ENCODE measurements at regions not wholly inside any gene's neighbourhood (a gene's known extent, or its start where the extent isn't known, plus 50 kb on each side); places are given as distances from the start of the nearest gene placed in this dataset.

DNA sequence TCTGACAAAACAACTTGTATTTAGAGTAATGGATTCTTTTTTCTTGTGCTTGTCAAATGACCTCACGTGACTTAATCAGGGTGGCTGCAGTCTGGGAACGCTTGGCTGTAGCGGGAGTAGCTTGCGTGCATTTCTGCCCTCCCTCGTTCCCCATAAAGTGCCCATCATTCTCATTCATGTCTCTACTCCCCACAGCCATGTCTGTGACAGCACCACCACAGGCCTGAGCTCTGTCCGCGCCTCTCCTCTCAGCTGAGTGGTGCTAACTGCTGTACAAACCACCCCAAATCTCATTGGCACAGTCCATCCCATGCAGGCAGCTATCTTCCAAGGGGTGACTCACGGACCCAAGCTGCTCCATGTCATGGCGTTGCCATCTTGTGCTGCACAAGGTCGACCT lies 161.7 kb downstream of the TSN start:
- Histone ChIP-seq H3K27me3 (replicated peaks in 1 of 4; ENCODE audit: control insufficient read depth in 3 of 4, extremely low read depth in 1 of 4, insufficient read depth in 3 of 4, low read length in 3 of 4) (no peaks in the 10 kb centered on the region), H2AK5ac (ENCODE audit: low read depth, low read length) (no peak overlapping the region), H3K9me3 (ENCODE audit: insufficient read depth in 2 of 2, low read depth in 1 of 2, low read length in 1 of 2) (no peaks in the 10 kb centered on the region), H3K23ac (ENCODE audit: insufficient read length) (no peak overlapping the region), H3K56ac (replicated peaks; ENCODE audit: insufficient read length, low read depth, low read length) (no peak overlapping the region), H3K18ac (ENCODE audit: extremely low read depth, low read length) (no peak overlapping the region), H3K4me2 (ENCODE audit: insufficient read depth in 1 of 2, low read depth in 2 of 2, low read length in 2 of 2) (no peak overlapping the region), H3K36me3 (ENCODE audit: control insufficient read depth in 2 of 4, insufficient read depth in 4 of 4, low read length in 3 of 4) (no peaks in the 10 kb centered on the region), H3K79me2 (ENCODE audit: control insufficient read depth in 1 of 2, insufficient read depth in 2 of 2, low read length in 2 of 2) (no peaks in the 10 kb centered on the region), H3K4me1 (replicated peaks in 1 of 4; ENCODE audit: control insufficient read depth in 3 of 4, insufficient read depth in 4 of 4, low read length in 3 of 4) (no peaks in the 10 kb centered on the region), H2BK120ac (replicated peaks; ENCODE audit: low read depth, low read length) (no peak overlapping the region), H3K9ac (replicated peaks in 1 of 4; ENCODE audit: extremely low read depth in 1 of 4, low read depth in 3 of 4, low read length in 3 of 4) (no peak overlapping the region), H3K4me3 (ENCODE audit: extremely low read depth in 1 of 4, insufficient read depth in 2 of 4, low read depth in 3 of 4, low read length in 4 of 4) (no peak overlapping the region), H3K14ac (ENCODE audit: insufficient read length) (no peak overlapping the region), H2BK20ac (ENCODE audit: low read length) (no peak overlapping the region), H3K79me1 (ENCODE audit: low read depth, low read length) (no peaks in the 10 kb centered on the region), H3K4ac (replicated peaks; ENCODE audit: insufficient read length, low read depth, low read length) (no peak overlapping the region), H3K27ac (ENCODE audit: low read depth, low read length) (no peak overlapping the region), H2BK12ac (ENCODE audit: low read depth, low read length) (no peak overlapping the region), H4K5ac (ENCODE audit: insufficient read length, low read depth, low read length) (no peak overlapping the region), H2BK5ac (ENCODE audit: low read depth, low read length) (no peak overlapping the region), H4K20me1 (replicated peaks in 1 of 2; ENCODE audit: control insufficient read depth in 1 of 2, insufficient read depth in 2 of 2, low read length in 2 of 2) (no peaks in the 10 kb centered on the region), H4K8ac (ENCODE audit: extremely low read depth, insufficient read depth, low read length) (no peak overlapping the region), H3K23me2 (ENCODE audit: low read depth, low read length) (no peaks in the 10 kb centered on the region), H2AFZ (ENCODE audit: low read length) (peak overlapping the region; percentile 39; the same call in 1 of the 2 replicates), H4K91ac (replicated peaks; ENCODE audit: insufficient read length, low read length) (no peak overlapping the region), H2BK15ac (ENCODE audit: low read length) (no peak overlapping the region)
- CTCF ChIA-PET (ENCODE audit: partially characterized antibody) = interaction anchor here (0.6 to 2.4 kb wide), 11 partner anchors 8 to 587 kb away, joined by 3 to 15 read pairs (median 4); no protein-coding TSS in a partner anchor
- no peak for TF ChIP-seq POLR2AphosphoS5 (IDR thresholded peaks at IDR 0.05; ENCODE audit: low read depth, low read length)
- TF ChIP-seq EGR1 (IDR thresholded peaks at IDR 0.05; ENCODE audit: borderline replicate concordance, low read depth, low read length) = no peak
- no peak for TF ChIP-seq MAFK (IDR thresholded peaks at IDR 0.05; ENCODE audit: low read depth, low read length)
- TF ChIP-seq HDAC6 (IDR thresholded peaks at IDR 0.05; ENCODE audit: low read depth, low read length) = no peak
- no peak for TF ChIP-seq CBX8 (IDR thresholded peaks at IDR 0.05; ENCODE audit: borderline replicate concordance, low read depth, low read length)
- no peak for TF ChIP-seq SP1 (IDR thresholded peaks at IDR 0.05; ENCODE audit: low read depth, low read length)
- TF ChIP-seq TBP (IDR thresholded peaks at IDR 0.05; ENCODE audit: low read depth, low read length) = no peak
- TF ChIP-seq SAP30 (IDR thresholded peaks at IDR 0.05; ENCODE audit: insufficient read depth, insufficient replicate concordance, low read length) = no peak
- TF ChIP-seq NRF1 (IDR thresholded peaks at IDR 0.05; ENCODE audit: low read depth, low read length) = no peak
- no peak for TF ChIP-seq YY1 (IDR thresholded peaks at IDR 0.05; ENCODE audit: low read depth, low read length)
- no peak for TF ChIP-seq RXRA (IDR thresholded peaks at IDR 0.05; ENCODE audit: insufficient read depth, low read depth, low read length)
- TF ChIP-seq HDAC2 (IDR thresholded peaks at IDR 0.05; ENCODE audit: borderline replicate concordance in 1 of 2, low read depth in 2 of 2, low read length in 2 of 2) = no peak
- TF ChIP-seq EZH2 (IDR thresholded peaks at IDR 0.05; ENCODE audit: low read depth, low read length, severe bottlenecking) = no peak
- TF ChIP-seq CHD2 (IDR thresholded peaks at IDR 0.05; ENCODE audit: low read length) = no peak
- no peak for TF ChIP-seq FOSL1 (IDR thresholded peaks at IDR 0.05; ENCODE audit: insufficient read depth, low read depth, low read length)
- 89% methylated on average over 10 of the region's 10 CpGs; no CpG with 5 or more reads in 1 of the 2 experiments for WGBS, 2 experiments (ENCODE audit: extremely low coverage in 1 of 2, insufficient coverage in 1 of 2, insufficient read length in 1 of 2, insufficient replicate concordance in 2 of 2, low coverage in 1 of 2, low lambda C conversion rate in 2 of 2, missing lambda C conversion rate in 1 of 2)
- FAIRE-seq = no peak
- POLR2A ChIA-PET (ENCODE audit: partially characterized antibody) = no interaction called here
- no peak for DNase-seq (ENCODE audit: low read depth in 1 of 2, low spot score in 2 of 2)
